Stimulated activated naive CD4-positive, alpha-beta T cell treated with Interleukin-2 at 50 U/mL for 16 hours (primary cell): ENCODE measurements at regions not wholly inside any gene's neighbourhood (a gene's known extent, or its start where the extent isn't known, plus 50 kb on each side); places are given as distances from the start of the nearest gene placed in this dataset.

ENCODE experiments used
- DNase-seq: peaks from one replicate; lab custom pipeline; 2025; lab: John Stamatoyannopoulos, UW

DNA sequence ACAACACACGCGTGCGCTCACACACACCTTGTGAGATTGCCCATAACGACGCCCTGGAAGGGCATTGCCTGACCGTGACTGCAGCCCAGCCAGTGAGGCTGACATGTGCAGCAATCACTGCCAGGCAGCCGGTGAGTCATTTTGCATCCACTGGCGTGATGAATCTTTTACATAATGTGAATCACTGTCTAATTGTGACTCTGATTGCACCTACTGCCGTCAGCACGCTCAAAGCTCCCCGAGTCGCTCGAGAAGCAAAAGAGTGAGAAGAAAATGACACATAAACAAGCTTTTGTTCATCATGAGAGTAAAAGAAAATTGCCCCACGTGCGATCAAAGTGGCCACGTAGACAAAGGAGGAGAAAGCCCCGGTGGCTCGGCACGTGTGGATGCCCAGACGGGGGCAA is 117.4 kb upstream of the PFKP start:
- peak; percentile 67 for DNase-seq

DNA sequence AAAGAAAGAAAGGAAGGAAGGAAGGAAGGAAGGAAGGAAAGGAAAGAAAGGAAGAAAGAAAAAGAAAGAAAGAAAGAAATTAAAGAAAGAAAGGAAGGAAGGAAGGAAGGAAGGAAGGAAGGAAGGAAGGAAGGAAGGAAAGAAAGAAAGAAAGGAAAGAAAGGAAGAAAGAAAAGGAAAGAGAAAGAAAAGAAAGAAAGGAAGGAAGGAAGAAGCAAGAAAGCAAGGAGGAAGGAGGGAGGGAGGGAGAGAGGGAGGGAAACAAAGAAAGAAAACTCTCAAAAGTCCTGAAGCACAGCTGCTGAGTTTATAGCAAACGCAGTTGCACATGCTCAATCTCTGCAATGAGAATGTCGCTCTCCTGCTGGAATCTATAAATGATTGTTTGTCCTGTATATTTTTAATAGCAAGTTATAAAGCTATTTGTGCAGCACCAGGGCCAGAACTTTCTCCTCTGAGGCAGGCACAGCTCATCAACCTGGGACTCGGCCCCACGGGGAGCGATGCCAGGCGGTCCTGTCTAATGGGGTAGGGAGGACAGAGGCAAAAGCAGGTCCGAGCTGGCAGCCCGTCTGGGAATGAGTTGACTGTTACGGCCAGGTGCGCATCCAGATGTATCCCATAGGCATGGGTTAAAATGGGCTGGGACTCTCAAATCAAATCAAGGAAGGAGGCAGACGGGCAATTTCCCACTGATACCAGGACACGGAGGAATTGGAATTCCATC is 118.0 kb upstream of the PFKP start:
- no peak for DNase-seq

DNA sequence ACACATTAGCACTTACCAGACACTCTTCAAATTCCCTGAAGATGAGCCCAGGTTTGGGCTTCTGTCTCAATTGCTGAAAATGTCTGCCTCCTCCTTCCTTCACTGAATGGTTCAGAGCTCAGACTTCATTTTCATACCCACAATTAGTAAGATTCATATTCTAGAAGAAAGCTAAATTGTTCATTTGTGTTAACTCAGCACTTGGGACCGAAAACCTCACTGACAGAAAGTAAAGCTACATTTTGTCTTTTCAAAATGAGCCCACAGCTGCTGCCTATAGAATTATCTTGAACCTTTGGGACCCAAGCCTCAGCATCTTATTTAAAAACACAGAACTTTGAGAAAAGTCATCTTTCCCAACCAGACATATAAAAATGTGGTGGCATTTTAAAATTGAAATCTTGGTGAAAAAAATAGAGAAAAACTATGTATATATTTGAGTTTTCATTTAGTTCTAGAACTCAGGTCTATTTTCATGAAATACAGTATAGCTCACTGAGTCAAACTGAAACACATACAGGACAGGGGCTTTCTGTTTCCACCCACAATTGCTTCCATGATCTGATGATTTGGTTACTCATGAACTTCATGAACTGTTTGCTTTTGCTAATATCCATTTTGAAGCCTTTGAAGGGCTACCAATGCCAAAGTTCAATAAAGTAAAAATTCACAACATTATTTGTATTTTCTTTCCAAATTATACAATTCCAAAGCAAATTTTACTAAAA is 119.1 kb upstream of the PFKP start:
- DNase-seq = no peak

DNA sequence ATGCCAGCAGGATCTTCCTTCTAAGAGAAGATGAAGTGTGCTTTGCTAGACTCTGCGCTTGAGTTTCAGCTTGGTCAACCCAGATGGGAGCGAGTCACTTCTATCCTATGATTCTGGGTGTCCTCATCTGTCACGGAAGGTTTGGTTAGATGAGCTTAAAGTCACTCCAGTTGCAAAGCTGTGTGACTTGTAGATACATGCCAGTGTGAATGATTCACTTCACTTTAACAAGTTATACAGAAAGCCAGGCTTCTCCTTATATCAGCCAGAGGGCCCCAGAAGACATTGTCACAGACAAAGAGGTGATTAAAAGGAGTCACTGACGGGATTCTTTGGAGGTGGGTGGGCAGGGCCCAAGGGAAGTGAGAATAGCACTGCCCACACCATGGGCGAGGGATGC is 122.6 kb upstream of the PFKP start:
- DNase-seq = no peak

DNA sequence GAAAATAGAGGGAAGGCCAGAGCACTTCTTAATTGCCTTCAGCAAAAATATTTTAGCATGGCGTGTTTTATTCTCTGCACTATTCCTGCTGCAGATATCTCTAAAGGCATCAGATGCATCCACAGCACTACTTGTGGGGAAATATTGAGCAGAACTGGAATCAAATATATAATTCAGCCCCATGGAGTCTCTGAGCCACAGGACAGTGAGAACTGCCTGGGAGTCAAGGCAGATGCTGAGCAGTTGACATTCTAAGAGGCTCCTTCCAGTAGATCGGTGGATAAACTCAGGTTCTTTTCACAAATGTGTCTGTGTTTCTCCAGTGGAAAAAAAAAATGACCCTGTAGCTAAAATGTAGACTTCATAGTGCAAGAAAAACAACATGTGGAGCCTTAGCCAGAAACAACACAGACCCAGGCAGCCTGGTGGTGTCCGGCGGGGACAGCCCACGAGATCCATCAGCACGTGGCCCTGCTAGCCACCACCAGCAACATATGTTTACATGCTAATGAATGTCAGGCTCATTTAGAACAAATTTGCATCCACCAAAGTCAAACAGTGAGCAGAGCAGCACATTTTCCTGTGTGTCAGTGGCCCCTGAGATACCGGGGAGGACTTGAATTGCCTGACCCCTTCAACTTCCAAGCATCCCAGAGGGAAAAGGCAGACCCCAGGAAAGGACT is 123.3 kb upstream of the PFKP start:
- DNase-seq = no peak

DNA sequence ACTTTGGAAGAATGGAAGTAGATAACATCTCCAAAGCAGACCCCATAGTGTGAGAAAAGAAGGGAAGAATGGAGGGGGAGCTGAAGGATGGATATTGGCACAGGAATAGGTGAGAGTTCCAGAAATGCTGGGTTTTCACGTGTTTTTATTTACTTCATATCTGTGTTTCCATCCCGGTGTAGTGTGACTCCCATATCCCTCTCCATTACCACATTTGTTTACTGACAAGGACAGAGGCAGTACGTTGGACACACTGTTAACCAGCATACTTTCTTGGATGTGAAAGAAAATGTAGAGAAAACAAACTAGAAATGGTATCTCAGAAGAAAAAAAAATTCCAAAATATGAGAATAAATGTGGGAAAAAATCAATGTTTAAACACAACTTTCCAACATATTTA is 124.4 kb upstream of the PFKP start:
- DNase-seq = no peak

DNA sequence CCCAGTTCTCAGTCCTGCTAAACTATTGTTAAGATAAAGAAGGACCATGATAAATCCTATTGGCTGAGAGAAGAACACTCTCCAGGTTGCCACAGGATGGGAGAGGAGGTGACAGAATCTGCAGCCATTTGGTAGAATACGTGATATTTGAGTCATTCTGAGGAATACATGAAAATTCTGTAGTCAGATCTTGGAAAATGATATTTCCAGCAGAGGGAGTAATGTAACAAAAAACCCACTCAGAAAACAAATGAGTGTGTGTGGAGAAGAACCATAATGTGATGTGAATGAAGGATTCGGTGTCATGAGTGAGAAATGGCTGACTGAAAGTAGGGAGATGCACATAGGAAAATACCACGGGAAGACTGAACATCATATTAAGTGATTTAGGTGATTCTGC is 128.5 kb upstream of the PFKP start:
- no peak for DNase-seq

DNA sequence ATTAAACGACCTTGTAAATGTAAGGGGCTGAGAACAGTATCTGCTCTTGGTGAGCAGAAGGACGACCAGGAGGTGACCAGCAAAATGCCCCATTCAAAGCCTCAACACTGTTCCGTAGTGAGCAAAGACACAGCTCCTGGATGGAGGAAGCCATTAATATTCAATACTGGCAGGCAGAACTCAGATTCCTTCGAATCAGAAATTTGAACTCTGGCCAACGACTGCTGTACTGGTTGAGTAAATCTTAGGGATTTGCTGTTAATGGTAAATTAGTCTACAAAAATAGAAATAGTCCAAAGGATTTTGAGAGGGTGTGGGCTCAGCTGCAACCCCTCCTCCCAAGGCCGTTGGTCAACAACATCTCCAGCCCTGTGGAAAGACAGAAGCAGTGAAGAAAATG is 130.5 kb upstream of the PFKP start:
- DNase-seq = no peak

DNA sequence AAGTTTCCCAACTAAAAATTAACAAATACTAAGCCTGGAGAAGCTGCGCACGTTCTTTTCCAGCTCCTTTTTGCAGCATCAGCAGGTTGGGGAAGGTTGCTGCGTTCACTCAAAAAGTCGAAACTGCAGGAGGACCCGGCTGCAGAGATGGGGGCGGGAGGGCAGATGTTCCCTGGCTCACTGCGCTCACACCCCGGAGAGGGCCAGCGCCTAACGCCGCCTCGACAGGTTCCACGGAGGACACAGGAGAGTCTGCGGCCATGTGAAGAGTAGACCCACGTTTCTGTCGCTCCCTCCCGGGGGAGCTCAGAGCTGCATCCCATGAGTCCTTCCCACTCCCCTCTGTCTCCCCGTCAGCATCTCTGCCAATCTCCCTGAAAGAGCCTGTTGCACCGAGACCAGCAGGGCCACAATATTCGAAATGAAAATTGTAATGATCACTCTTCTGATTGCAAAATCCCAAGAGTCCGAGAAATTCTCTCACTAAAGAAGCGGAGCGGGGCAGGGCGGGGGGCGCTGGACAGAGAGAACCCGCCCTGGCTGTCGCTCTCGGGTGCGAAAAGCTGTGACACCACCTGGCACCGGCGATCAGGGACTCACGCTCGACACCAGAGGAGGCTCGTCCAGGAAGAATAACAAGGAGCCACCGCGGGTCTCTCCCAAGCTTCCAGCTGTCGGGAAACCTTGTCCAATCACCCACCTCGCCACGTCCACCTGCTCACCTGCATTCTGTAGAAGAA is 131.5 kb upstream of the PFKP start:
- DNase-seq = no peak

DNA sequence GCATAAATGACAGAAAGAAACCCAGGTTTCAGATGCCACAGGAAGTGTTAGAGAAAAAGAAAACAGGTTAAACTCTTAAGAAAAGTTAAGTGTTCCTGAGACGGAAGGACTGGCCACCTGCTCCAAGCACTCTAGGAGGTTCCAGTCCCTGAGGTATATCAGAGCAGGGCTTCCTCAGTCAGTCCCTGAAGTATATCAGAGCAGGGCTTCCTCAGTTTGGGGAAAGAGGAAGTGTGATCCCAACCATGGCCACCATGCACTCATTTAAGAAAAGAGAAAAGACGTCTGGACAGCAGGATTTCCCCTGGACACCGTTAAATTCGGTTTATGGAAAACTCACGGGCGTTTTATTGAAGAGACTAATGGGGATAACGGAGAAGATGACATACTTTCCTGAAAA is 133.4 kb upstream of the PFKP start:
- no peak for DNase-seq

DNA sequence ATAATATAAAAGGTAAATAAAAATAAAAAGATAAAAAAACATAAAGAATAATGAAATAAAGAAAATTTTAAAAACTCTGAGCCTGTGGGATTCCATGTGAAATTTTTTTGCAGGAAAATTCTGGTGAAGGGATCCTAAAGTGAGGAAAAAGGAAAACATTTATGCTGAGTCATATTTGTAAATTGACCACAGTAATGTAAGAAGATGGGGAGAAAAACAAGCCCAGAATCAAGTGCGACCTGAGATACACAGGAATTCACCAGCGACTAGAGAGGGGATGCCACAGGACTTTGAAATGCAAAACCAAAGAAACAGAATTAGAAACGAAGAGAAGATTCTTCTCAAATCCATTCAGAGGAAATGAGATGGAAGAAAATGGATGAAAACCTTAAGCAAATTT is 133.8 kb upstream of the PFKP start:
- no peak for DNase-seq

DNA sequence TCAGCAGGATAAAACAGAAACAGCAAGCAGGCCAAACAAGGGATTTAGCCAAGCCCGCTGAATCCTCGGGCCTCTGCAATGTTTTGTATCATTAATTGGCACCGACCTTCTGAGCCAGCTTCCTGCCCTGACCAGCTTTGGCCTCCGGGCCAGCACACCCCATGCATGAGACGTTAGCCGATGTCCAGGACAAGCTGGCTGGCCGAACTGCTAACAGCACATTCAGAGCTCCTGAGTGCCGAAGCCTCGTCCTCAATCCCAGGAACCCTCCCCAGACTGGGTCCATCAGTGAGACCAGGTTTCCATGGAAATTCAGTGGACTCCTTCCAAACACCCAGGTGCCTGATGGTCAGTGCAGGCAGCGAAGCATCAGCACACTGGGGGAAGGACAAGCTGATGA is 134.3 kb upstream of the PFKP start:
- no peak for DNase-seq

DNA sequence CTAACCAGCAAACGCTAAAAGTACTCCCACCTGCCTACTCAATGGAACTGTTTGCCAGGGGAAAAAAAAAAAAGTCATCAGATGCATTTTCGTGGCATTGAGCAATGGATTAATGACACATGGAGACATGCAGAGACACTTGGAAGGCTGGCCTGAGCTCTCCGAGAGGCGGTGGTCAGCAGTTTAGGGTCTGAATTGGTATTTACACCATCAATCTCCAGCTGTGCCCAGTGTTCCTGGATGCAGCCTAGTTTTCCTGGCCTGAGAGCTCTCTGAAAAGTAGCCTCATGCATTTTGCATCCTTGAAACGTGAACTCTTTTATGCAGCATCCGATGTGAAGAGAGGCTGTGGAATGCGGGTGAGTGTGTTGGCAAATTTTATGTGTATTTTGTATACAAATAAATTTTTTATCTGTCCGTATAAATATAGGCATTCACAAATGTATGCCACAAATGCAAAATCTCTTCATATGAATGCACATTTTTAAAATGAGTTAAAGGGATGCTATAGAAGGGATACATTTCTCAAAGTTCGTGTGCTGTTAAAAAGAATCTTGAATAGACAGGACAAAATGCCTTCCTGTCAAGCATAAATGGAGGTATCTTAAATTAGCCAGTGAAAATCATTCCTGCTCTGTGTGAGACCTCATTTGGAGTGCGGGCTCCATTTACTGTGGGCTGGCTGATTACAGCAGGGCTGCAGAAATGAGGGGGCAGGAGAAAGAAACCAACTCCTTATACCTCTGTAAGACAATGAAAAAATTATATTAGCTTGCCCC is 137.7 kb upstream of the PFKP start:
- no peak for DNase-seq

DNA sequence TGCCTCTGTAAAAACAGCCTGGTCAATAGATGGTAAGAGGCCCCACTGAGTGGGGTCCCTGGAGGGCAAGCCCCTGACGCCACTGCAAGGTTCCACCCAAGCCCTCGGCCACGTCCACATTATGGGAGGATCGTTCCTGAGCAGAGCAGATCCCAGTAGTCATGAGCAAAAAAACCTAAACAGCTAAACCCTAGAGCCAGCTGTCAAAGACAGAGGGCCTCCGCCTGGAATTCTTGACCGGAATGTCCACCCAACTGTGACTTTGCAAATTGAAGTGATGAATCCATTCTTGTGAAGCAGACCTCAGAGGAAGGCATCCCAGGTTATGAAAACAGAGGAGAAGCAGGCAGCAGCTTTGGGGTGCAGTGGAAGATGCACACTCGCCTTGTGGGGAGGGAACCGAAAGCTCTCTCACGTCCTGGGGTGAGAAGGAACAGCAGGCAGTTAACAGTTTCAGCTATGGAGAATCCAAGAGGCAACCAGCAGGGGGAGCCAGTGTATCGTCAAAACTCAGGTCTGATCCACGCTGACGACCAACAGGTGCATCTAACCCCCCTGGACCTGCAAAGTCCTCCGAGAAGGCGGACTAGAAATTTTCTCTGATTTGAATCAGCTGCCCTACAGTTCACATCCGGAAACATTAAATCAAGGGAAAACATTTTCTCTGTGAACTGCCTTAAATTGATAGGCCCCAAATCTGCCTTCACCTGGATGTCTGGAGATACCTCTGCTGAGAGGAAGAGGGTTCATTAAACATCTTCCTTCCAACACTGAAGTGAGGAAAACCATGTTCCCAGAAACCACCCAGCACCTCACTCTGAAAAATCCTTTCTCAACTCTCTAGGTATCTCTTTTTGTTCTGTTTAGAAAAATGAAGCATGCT is 139.1 kb upstream of the PFKP start:
- peak; percentile 51 for DNase-seq

DNA sequence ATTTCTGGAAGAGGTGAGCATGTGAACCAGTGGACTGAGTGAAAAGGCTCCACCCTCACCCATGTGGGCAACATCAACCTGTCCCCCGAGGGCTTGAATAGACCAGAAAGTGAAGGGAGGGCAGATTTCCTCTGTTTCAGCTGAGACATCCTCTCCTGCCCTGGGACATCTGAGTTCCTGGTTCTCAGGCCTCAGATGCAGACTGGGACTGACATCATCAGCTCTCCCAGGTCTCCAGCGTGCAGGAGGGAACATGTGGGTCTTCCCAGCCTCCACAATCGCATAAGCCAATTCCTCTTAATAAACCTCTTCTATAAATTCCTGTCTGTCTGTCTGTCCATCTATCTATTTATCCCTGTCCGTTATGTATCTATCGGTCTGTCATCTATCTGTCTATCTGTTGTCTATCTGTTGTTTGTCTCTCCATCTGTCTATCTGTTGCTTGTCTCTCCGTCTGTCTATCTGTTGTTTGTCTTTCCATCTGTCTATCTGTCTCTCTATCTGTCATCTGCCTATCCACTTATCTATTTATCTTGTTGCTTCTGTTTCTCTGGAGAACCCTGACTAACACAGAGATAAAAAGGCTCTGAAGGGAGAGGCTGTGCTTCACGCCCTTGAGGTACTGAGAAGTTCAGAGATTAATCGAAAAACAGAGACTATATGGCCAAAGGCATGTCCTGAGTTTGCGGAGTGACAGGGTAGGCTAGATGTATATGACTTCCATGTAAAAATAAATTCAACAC is 140.3 kb upstream of the PFKP start:
- no peak for DNase-seq

DNA sequence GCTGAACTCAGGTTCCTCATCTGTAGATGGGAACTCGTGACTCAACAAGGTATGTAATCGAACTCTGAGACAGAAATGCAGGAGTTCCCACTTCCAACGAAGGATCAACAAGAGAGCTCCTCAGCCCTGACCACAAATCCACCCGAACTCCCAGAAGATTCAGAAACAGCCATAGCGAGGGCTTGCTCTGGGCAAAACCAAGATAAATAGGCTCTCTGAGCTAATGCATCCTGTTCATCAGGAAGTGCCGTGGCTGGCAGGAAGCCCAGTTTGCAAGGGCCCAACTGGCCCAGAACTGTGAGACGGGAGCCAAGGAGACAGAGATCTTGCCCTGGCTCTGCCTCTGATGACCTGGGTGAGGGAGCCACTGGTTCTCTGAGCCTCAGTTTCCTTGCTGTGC is 141.7 kb upstream of the PFKP start:
- DNase-seq = no peak

DNA sequence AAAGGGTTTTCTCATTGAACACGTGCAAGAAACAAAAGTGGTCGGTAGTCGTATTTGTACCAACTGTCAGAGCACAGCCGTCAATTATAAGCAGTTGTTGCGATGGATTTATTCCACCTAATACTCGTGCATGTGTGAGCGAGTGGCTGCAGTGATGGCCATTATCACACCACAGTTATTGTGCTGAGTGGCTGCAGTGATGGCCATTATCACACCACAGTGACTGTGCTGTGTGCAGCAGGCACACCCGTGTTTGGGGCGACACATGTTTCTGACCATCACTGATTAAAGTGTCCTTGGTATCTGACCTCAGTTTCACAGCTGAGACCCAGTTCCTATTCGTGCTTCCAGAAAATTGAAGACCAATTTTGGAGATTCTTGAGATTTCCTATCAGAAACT is 142.9 kb upstream of the PFKP start:
- no peak for DNase-seq

DNA sequence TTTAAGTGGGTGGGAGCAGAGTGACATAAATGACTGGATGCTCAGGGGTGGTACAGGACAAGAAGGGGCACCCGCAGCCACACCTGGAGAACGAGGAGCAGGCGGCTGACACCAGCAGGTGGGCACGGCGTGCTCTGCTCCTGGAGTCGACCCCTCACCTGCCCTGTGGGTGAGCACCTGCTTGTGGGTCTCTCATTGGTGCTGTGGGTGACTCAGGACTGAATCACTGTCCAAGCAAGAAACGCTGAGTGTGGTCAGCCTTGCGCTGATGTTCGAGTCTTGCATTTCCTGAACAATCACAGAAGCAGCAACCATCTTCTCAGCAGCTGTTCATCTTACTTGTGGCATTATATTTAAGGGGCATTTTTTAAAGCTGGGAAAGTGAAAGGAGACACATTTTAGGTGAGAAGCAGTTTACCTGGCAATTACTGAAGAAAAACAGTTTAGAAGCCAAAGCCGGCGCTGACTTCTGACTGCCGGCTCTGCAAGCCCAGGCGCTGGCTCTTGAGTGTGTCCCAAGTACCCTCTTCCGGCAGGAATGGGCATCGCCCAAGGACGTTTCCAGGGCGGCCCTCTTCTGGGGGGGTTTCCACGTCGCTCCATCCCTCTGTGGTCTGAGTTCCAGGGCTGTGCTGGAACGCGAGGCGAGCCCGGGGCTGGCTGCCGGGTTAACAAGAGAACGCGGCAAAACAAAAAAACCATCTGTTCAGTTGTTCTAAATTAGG is 145.2 kb upstream of the PFKP start:
- no peak for DNase-seq

DNA sequence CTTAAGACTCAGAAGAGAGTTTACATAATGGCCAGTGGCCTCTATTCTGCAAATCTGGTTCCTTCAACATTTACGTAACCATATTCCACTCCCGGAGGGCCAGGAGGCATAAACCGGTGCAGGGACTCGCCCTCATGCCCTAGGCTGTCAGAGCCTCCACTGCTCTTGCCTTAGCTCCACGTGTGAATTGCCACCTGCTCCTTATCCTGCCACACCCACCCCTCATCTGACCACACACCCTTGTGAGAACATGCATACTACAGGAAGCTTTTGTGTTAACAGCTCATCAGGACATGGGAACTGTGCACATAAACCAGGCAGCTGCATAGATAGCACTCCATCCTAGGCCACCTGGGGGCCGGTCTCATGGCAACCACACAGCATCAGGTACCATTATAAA is 146.7 kb upstream of the PFKP start:
- no peak for DNase-seq
